A549 (cell line): ENCODE measurements at regions not wholly inside any gene's neighbourhood (a gene's known extent, or its start where the extent isn't known, plus 50 kb on each side); places are given as distances from the start of the nearest gene placed in this dataset.

Experiments
- ATAC-seq, 2 experiments: fragments of 200-7000 bp in 1 of 2; fragments of >200 bp in 1 of 2; cut with Nextera tagmentation in 1 of 2; cut with Tn5 transposase in 1 of 2; 3 replicates each; pipeline versions ENCODE4 v1.8.0 to v1.9.1; 2018 to 2020; ENCODE audit warnings: mild to moderate bottlenecking in 1 of 2, moderate library complexity in 1 of 2
- CTCF ChIA-PET: fragments of 300-600 bp; sonication (Branson Sonifier 250); formaldehyde crosslinking; extraction: SDS; loops from one replicate; lab custom pipeline; 2021; ENCODE audit warnings: antibody characterized with exemption, inconsistent platforms; lab: Yijun Ruan, JAX
- POLR2A ChIA-PET: fragments of 350-600 bp; formaldehyde crosslinking; extraction: SDS; loops from one replicate; lab custom pipeline; 2021; ENCODE audit warnings: antibody characterized with exemption, inconsistent platforms; lab: Yijun Ruan, JAX
- DNase-seq, 2 experiments: peaks; one replicate each; pipeline versions ENCODE4 v3.0.0 to v3.0.0-alpha.2; 2011 to 2016; ENCODE audit warnings: low read depth in 1 of 2, low spot score in 1 of 2
- FAIRE-seq: peaks from 2 replicates; lab custom pipeline; 2011; peaks lifted over from hg19 to GRCh38; lab: Jason Lieb, UNC
- H3K27ac ChIP-seq, 2 experiments: fragments of >200 bp; sonication (Bioruptor Twin); formaldehyde crosslinking; 3 replicates each; pipeline ENCODE4 v1.5.1; 2016 to 2017
- H3K4me1 ChIP-seq: fragments of >200 bp; sonication (Bioruptor Twin); formaldehyde crosslinking; 3 replicates; pipeline ENCODE4 v1.6.1; 2016
- H3K4me2 ChIP-seq: fragments of >200 bp; sonication (Bioruptor Twin); formaldehyde crosslinking; 3 replicates; pipeline ENCODE4 v1.6.1; 2016
- H3K4me3 ChIP-seq: fragments of >200 bp; sonication (Bioruptor Twin); formaldehyde crosslinking; 3 replicates; pipeline ENCODE4 v1.5.1; 2016
- H3K9me3 ChIP-seq: fragments of >200 bp; sonication (Bioruptor Twin); formaldehyde crosslinking; 3 replicates; pipeline ENCODE4 v1.6.1; 2016
- CBX2 ChIP-seq: fragments of 200-600 bp; sonication (generic); IDR thresholded peaks from 2 replicates; pipeline ENCODE4 v1.6.1; 2016; ENCODE audit warnings: low read depth, mild to moderate bottlenecking, borderline replicate concordance
- EP300 ChIP-seq, 2 experiments: fragments of >200 bp; sonication (Bioruptor Twin); formaldehyde crosslinking; IDR thresholded peaks; 2 replicates in 1 of 2; 3 replicates in 1 of 2; pipeline ENCODE4 v1.6.1; 2016 to 2017
- FOSB ChIP-seq: fragments of 250-450 bp; sonication (Bioruptor Pico); IDR thresholded peaks from 2 replicates; pipeline ENCODE4 v1.5.0; 2020; ENCODE audit warnings: mild to moderate bottlenecking, moderate library complexity
- FOSL2 ChIP-seq, 2 experiments: fragments of 450-650 bp in 1 of 2; fragments of >200 bp in 1 of 2; sonication (Bioruptor Twin) in 1 of 2; formaldehyde crosslinking; IDR thresholded peaks; 2 replicates each; pipeline versions ENCODE4 v1.5.0 to v1.6.1; 2016 to 2020; ENCODE audit warnings: mild to moderate bottlenecking in 1 of 2, moderate library complexity in 1 of 2
- FOXS1 ChIP-seq: fragments of 250-450 bp; sonication (Bioruptor Pico); IDR thresholded peaks from 2 replicates; pipeline ENCODE4 v1.5.0; 2020; ENCODE audit warnings: mild to moderate bottlenecking, moderate library complexity
- HEYL ChIP-seq: fragments of 250-450 bp; sonication (Bioruptor Pico); IDR thresholded peaks from 2 replicates; pipeline ENCODE4 v1.8.0; 2021; ENCODE audit warnings: mild to moderate bottlenecking, moderate library complexity
- HOXB13 ChIP-seq: fragments of 250-450 bp; sonication (Bioruptor Pico); IDR thresholded peaks from 2 replicates; pipeline ENCODE4 v1.5.0; 2020; ENCODE audit warnings: low read depth, mild to moderate bottlenecking, moderate library complexity
- HOXB5 ChIP-seq: fragments of 250-450 bp; sonication (Bioruptor Pico); IDR thresholded peaks from 2 replicates; pipeline ENCODE4 v1.5.0; 2020; ENCODE audit warnings: mild to moderate bottlenecking, moderate library complexity
- JUN ChIP-seq, 2 experiments: fragments of >200 bp; sonication (Bioruptor Twin); formaldehyde crosslinking; IDR thresholded peaks; 2 replicates in 1 of 2; 3 replicates in 1 of 2; pipeline ENCODE4 v1.6.1; 2016 to 2017
- JUNB ChIP-seq: fragments of >200 bp; sonication (Bioruptor Twin); formaldehyde crosslinking; IDR thresholded peaks from 2 replicates; pipeline ENCODE4 v1.6.1; 2016
- MAFK ChIP-seq: fragments of 450-650 bp; IDR thresholded peaks from 2 replicates; pipeline ENCODE4 v1.6.1; 2014; ENCODE audit not compliant: partially characterized antibody
- MAZ ChIP-seq: fragments of 150-350 bp; IDR thresholded peaks from 2 replicates; pipeline ENCODE4 v1.6.1; 2014; ENCODE audit warnings: antibody characterized with exemption, low read depth, low read length, borderline replicate concordance
- POLR2AphosphoS2 ChIP-seq: conservative IDR thresholded peaks from 2 replicates; pipeline ENCODE4 v1.6.1; 2012; ENCODE audit warnings: low read length, improper control_type of control experiment, inconsistent platforms
- RARB ChIP-seq: fragments of 250-450 bp; sonication (Bioruptor Pico); IDR thresholded peaks from 2 replicates; pipeline ENCODE4 v1.8.0; 2021; ENCODE audit warnings: mild to moderate bottlenecking, moderate library complexity
- RFX5 ChIP-seq: fragments of 450-650 bp; IDR thresholded peaks from 2 replicates; pipeline ENCODE4 v1.7.1; 2014; ENCODE audit warnings: antibody characterized with exemption, mild to moderate bottlenecking, moderate library complexity
- RNF2 ChIP-seq: fragments of 200-600 bp; sonication (generic); IDR thresholded peaks from 2 replicates; pipeline ENCODE4 v1.6.1; 2016; ENCODE audit warnings: low read depth, mild to moderate bottlenecking, antibody characterized with exemption, moderate library complexity, borderline replicate concordance
- SMC3 ChIP-seq: fragments of >200 bp; sonication (Bioruptor Twin); formaldehyde crosslinking; IDR thresholded peaks from 3 replicates; pipeline ENCODE4 v1.6.1; 2018; ENCODE audit warnings: inconsistent platforms
- SREBF2 ChIP-seq: fragments of 450-650 bp; IDR thresholded peaks from 2 replicates; pipeline ENCODE4 v1.6.1; 2014; ENCODE audit warnings: mild to moderate bottlenecking, moderate library complexity
- TP53 ChIP-seq: fragments of 250-450 bp; sonication (Bioruptor Pico); IDR thresholded peaks from 2 replicates; pipeline ENCODE4 v1.5.0; 2021; ENCODE audit warnings: mild to moderate bottlenecking, moderate library complexity
- WGBS: methylation state at CpG from one replicate; pipeline ENCODE4 v1.1.6; 2017; ENCODE audit errors: missing lambda C conversion rate; 5-methylcytosine and 5-hydroxymethylcytosine counted together
- TF ChIP-seq, protein P1 (sequence below): IDR thresholded peaks from 2 replicates; pipeline ENCODE4 v1.6.1; 2012
- TF ChIP-seq, protein P2 (sequence below): IDR thresholded peaks from 2 replicates; pipeline ENCODE4 v1.6.1; 2012

DNA sequence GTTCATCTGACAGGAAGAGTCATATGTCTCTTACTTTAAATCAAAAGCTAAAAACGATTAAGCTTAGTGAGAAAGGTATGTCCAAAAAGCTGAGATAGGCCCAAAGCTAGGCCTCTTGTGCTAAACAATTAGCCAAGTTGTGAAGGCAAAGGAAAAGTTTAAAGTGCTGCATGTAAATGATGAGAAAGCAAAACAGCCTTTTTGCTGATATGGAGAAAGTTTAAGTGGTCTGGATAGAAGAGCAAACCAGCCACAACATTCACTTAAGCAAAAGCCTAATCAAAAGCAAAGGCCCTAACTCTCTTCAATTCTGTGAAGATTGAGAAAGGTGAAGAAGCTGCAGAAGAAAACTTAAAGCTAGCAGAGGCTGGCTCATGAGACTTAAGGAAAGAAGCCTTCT is 511.3 kb upstream of the FAM98A start:
- DNase-seq (no peak), ATAC-seq (no peak), FAIRE-seq (no peak)
- Histone ChIP-seq H3K27ac (no peak overlapping the region), H3K9me3 (no peaks in the 10 kb centered on the region), H3K4me3 (no peak overlapping the region), H3K4me2 (no peak overlapping the region), H3K4me1 (no peaks in the 10 kb centered on the region; the same call in 2 of the 3 replicates)
- 0% methylated on average over 1 of the region's 1 CpG for WGBS
- TF ChIP-seq TP53 (no peak), FOXS1 (no peak), RNF2 (no peak), HEYL (no peak), MAFK (no peak), SMC3 (no peak), HOXB13 (CRISPR knock-in tag) (no peak), SREBF2 (no peak), FOSB (CRISPR knock-in tag) (no peak), RARB (CRISPR knock-in tag) (no peak), POLR2AphosphoS2 (no peak), JUN (IDR thresholded peaks at IDR 0.05) (no peak), MAZ (no peak), CBX2 (no peak), HOXB5 (CRISPR knock-in tag) (no peak)
- TF ChIP-seq, protein P1, sequence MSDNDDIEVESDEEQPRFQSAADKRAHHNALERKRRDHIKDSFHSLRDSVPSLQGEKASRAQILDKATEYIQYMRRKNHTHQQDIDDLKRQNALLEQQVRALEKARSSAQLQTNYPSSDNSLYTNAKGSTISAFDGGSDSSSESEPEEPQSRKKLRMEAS, result no peak
- POLR2A ChIA-PET, result no interaction called here
- CTCF ChIA-PET, result no interaction called here

DNA sequence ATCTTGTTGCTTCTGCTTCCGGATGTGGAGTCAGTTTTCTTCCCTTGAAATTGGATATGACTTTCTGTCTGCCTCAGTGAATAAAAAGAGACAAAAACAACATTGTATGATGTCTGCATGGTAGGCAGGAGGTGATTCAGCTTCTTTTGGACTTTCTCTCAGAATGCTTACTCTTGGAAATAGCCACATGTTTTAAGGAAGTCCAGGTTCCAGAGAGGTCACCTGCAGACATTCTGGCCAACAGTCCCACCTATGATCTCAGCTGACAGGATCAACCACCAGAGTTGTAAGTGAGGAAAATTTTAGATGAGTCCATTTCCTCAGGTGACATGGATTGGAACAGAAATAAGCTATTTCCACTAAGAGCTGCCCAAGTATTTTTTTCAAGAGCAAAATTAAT is 508.7 kb upstream of the FAM98A start:
- Histone ChIP-seq H3K4me2 (no peak overlapping the region), H3K4me1 (peaks cover 4% of the 10 kb centered on the region; the same call in 2 of the 3 replicates), H3K27ac (no peak overlapping the region), H3K4me3 (no peak overlapping the region), H3K9me3 (no peaks in the 10 kb centered on the region)
- DNase-seq (no peak), FAIRE-seq (no peak), ATAC-seq (no peak)
- CTCF ChIA-PET, result no interaction called here
- TF ChIP-seq HOXB13 (CRISPR knock-in tag), result no peak
- TF ChIP-seq HOXB5 (CRISPR knock-in tag), result no peak
- TF ChIP-seq, protein P2, sequence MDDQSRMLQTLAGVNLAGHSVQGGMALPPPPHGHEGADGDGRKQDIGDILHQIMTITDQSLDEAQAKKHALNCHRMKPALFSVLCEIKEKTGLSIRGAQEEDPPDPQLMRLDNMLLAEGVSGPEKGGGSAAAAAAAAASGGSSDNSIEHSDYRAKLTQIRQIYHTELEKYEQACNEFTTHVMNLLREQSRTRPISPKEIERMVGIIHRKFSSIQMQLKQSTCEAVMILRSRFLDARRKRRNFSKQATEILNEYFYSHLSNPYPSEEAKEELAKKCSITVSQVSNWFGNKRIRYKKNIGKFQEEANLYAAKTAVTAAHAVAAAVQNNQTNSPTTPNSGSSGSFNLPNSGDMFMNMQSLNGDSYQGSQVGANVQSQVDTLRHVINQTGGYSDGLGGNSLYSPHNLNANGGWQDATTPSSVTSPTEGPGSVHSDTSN, result no peak
- TF ChIP-seq MAZ, result no peak
- no peak for TF ChIP-seq FOXS1
- TF ChIP-seq EP300 (IDR thresholded peaks at IDR 0.05), result no peak
- TF ChIP-seq RFX5, result no peak
- no peak for TF ChIP-seq RARB (CRISPR knock-in tag)
- 26% methylated on average over 1 of the region's 1 CpG for WGBS
- POLR2A ChIA-PET, result no interaction called here

DNA sequence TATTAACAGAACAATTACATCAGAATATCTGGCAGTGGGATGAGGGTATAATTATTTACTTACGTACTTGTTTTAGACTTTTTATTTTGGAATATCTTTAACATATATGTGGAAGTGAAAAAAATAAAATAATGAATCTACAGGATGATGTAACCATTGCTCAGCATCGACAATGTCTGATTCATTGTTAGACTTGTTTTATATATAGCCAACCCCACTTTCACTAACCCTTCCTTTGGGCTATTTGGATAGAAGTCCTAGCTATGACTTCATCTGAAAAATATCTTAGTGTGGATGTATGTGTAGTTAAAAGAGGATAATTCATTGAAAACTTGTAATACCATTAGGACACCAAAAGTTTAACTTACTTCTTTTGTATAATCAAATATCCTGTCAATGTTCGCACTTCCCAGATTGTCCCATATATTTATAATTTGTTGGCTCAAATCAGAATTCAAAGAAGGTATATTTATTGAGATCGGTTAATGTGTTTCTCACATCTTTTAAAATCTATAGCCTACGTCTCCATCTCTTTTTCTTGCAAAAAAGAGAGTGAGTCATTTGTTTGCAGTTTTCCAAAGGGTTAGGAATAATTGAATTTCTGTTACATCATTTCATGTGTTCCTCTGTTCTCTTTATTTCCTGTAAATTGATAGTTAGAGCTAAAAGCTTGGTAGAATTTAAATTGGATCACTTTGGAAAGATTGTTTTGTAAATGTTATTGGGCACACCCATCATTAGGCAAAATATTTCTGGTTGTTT is 506.1 kb upstream of the FAM98A start:
- FAIRE-seq (no peak), ATAC-seq (no peak), DNase-seq (peak in 1 of 2 experiments; percentile 10)
- Histone ChIP-seq H3K4me2 (peak overlapping the region; percentile 19; the same call in 2 of the 3 replicates), H3K4me3 (no peak overlapping the region), H3K9me3 (no peaks in the 10 kb centered on the region), H3K4me1 (peaks cover 4% of the 10 kb centered on the region; the same call in 2 of the 3 replicates), H3K27ac (peak overlapping the region in 1 of 2 experiments; percentile 33; a peak in 2 of 6 replicates)
- TF ChIP-seq JUNB, result peak; percentile 36; the same call in 1 of the 2 replicates
- TF ChIP-seq FOSL2 (IDR thresholded peaks at IDR 0.05), result peak; percentile 24; the same call in 1 of the 2 replicates
- no peak for TF ChIP-seq FOSL2 (CRISPR knock-in tag; IDR thresholded peaks at IDR 0.05)
- no peak for TF ChIP-seq RFX5
- CTCF ChIA-PET, result interaction anchor here (1.2 kb wide), 1 partner anchor 8 kb away, joined by 3 read pairs; no protein-coding TSS in a partner anchor
- POLR2A ChIA-PET, result no interaction called here
- WGBS, result 20% methylated on average over 5 of the region's 5 CpGs
